ENCODE measurements at regions not wholly inside any gene's neighbourhood (a gene's known extent, or its start where the extent isn't known, plus 50 kb on each side); places are given as distances from the start of the nearest gene placed in this dataset.

DNA sequence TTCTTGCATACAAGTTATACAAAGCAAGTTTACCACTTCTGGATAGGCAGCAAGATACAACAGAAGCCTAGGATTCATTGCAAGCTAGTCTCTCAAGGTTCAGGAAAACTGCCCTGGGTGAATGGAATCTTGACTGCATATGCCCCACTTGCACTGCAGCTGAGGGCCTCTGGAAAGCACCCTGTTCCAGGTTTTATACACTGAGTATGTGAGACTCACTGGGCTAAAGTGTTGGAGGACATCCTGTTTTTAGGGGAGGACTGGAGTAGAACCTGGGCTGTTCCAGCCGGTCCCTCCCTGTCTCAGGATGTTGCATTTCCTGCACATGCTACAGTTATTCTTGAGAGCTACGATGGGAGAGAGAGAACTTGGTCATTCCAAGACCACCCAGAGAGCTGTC lies 168.5 kb upstream of the NUDT6 start:
- TF ChIP-seq, protein P1, sequence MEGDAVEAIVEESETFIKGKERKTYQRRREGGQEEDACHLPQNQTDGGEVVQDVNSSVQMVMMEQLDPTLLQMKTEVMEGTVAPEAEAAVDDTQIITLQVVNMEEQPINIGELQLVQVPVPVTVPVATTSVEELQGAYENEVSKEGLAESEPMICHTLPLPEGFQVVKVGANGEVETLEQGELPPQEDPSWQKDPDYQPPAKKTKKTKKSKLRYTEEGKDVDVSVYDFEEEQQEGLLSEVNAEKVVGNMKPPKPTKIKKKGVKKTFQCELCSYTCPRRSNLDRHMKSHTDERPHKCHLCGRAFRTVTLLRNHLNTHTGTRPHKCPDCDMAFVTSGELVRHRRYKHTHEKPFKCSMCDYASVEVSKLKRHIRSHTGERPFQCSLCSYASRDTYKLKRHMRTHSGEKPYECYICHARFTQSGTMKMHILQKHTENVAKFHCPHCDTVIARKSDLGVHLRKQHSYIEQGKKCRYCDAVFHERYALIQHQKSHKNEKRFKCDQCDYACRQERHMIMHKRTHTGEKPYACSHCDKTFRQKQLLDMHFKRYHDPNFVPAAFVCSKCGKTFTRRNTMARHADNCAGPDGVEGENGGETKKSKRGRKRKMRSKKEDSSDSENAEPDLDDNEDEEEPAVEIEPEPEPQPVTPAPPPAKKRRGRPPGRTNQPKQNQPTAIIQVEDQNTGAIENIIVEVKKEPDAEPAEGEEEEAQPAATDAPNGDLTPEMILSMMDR (IDR thresholded peaks at IDR 0.05), result no peak
- peaks cover 23% of the 10 kb centered on the region for H3K4me1 Mint-ChIP-seq
- no peak overlapping the region for H3K27ac Mint-ChIP-seq
- peaks cover 13 to 17% of the 10 kb centered on the region in 2 donors for H3K36me3 Mint-ChIP-seq
- no peaks in the 10 kb centered on the region for H4K20me1 ChIP-seq (ENCODE audit: insufficient read depth, low read length)
- H3K4me3 Mint-ChIP-seq, result no peak overlapping the region
- WGBS (ENCODE audit: insufficient coverage), result no CpG with 5 or more reads among the region's 2 CpGs
- H3K27me3 ChIP-seq (ENCODE audit: control insufficient read depth in 2 of 2, insufficient read depth in 2 of 2, low read length in 2 of 2), result no peaks in the 10 kb centered on the region
- no peak overlapping the region for H2AFZ ChIP-seq (ENCODE audit: insufficient read depth, low read depth, low read length, poor library complexity, severe bottlenecking)
- peaks cover 3 to 4% of the 10 kb centered on the region in 2 donors for H3K9me3 ChIP-seq (replicated peaks in 1 of 2; ENCODE audit: control insufficient read depth in 1 of 2, insufficient read depth in 1 of 2, low read length in 2 of 2)
- peaks cover 0 to 11% (median 6%) of the 10 kb centered on the region in 7 donors for H3K9me3 Mint-ChIP-seq
- no peaks in the 10 kb centered on the region for H3K79me2 ChIP-seq (ENCODE audit: insufficient read depth, low read length)
- DNase-seq, result no peak
- H3K36me3 ChIP-seq (replicated peaks in 1 of 2; ENCODE audit: control insufficient read depth in 1 of 2, insufficient read depth in 2 of 2, low read length in 2 of 2), result peaks cover 0 to 12% of the 10 kb centered on the region in 2 donors
- no peak overlapping the region for H3K27ac ChIP-seq (ENCODE audit: low read depth in 1 of 2, low read length in 2 of 2)
- no peak overlapping the region for H3K4me2 ChIP-seq (replicated peaks; ENCODE audit: extremely low read depth, low read length, poor library complexity, severe bottlenecking)
- peaks cover 17 to 20% of the 10 kb centered on the region in 2 donors for H3K4me1 ChIP-seq (ENCODE audit: control insufficient read depth in 1 of 2, insufficient read depth in 2 of 2, low read length in 2 of 2)
- H3K27me3 Mint-ChIP-seq (ENCODE audit: low read depth in 3 of 3), result no peaks in the 10 kb centered on the region
- no peak overlapping the region for H3K4me3 ChIP-seq (replicated peaks in 1 of 3; ENCODE audit: low read depth in 2 of 3, low read length in 3 of 3)
- H3K9ac ChIP-seq (ENCODE audit: insufficient read depth, low read length, poor library complexity, severe bottlenecking), result no peak overlapping the region
- intact Hi-C loops (cut with micrococcal nuclease), result no loop called here

DNA sequence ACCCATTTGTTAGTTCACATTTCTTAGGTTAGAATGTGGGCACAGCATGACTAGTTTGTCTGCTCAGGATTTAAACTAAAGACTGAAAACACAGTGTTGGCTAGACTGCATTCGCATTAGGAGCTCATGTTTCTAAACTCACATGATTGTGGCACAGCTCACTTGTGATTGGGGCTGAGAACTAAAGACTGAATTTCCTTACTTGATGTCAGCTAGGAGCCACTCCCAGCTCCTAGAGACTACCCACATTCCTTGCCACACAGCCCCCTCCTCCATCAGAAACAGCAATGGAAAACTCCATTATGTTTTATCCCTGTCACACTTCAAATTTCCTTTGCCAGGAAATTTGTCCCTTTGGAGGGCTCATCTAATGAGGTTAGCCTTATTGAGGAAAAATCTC lies 170.2 kb upstream of the NUDT6 start:
- no peak overlapping the region for H3K27ac Mint-ChIP-seq
- Histone ChIP-seq H3K27me3 (ENCODE audit: control insufficient read depth in 2 of 2, insufficient read depth in 2 of 2, low read length in 2 of 2) (no peaks in the 10 kb centered on the region), H4K20me1 (ENCODE audit: insufficient read depth, low read length) (no peaks in the 10 kb centered on the region), H3K4me2 (replicated peaks; ENCODE audit: extremely low read depth, low read length, poor library complexity, severe bottlenecking) (no peak overlapping the region), H3K27ac (ENCODE audit: low read depth in 1 of 2, low read length in 2 of 2) (no peak overlapping the region), H2AFZ (ENCODE audit: insufficient read depth, low read depth, low read length, poor library complexity, severe bottlenecking) (no peak overlapping the region), H3K79me2 (ENCODE audit: insufficient read depth, low read length) (no peaks in the 10 kb centered on the region), H3K36me3 (replicated peaks in 1 of 2; ENCODE audit: control insufficient read depth in 1 of 2, insufficient read depth in 2 of 2, low read length in 2 of 2) (peaks cover 0 to 12% of the 10 kb centered on the region in 2 donors), H3K4me3 (replicated peaks in 1 of 3; ENCODE audit: low read depth in 2 of 3, low read length in 3 of 3) (no peak overlapping the region), H3K4me1 (ENCODE audit: control insufficient read depth in 1 of 2, insufficient read depth in 2 of 2, low read length in 2 of 2) (peaks cover 10 to 13% of the 10 kb centered on the region in 2 donors), H3K9me3 (replicated peaks in 1 of 2; ENCODE audit: control insufficient read depth in 1 of 2, insufficient read depth in 1 of 2, low read length in 2 of 2) (peaks cover 3 to 4% of the 10 kb centered on the region in 2 donors), H3K9ac (ENCODE audit: insufficient read depth, low read length, poor library complexity, severe bottlenecking) (no peak overlapping the region)
- H3K36me3 Mint-ChIP-seq, result peaks cover 13 to 17% of the 10 kb centered on the region in 2 donors
- H3K27me3 Mint-ChIP-seq (ENCODE audit: low read depth in 3 of 3), result no peaks in the 10 kb centered on the region
- H3K4me3 Mint-ChIP-seq, result no peak overlapping the region
- 80% methylated on average over 1 of the region's 1 CpG for WGBS (ENCODE audit: insufficient coverage)
- DNase-seq, result no peak
- intact Hi-C loops (cut with micrococcal nuclease), result no loop called here
- peaks cover 0 to 11% (median 6%) of the 10 kb centered on the region in 7 donors for H3K9me3 Mint-ChIP-seq
- peaks cover 13% of the 10 kb centered on the region for H3K4me1 Mint-ChIP-seq
- TF ChIP-seq, protein P1 (IDR thresholded peaks at IDR 0.05), result no peak
